ENCODE measurements at regions not wholly inside any gene's neighbourhood (a gene's known extent, or its start where the extent isn't known, plus 50 kb on each side); places are given as distances from the start of the nearest gene placed in this dataset.

DNA sequence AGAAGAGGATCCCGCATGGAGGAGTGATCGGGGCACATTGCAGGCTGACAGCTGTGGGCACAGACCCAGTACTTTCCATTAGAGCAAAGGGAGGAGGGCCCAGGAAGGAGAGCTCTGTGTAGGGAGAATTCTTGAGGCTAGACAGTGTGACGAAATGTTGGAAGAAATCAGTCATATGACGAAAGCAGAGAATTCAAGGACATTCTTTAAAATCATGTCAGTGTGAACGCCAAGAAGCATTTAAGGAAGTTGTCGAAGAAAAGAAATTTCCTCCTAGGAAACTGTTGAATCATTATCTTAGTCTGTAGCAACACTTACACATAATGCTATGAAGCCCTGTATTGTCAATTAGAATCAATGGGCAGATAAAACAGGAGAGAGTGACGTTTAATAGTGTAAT is 191.3 kb upstream of the ADARB2 start:
- TF ChIP-seq, protein P1, sequence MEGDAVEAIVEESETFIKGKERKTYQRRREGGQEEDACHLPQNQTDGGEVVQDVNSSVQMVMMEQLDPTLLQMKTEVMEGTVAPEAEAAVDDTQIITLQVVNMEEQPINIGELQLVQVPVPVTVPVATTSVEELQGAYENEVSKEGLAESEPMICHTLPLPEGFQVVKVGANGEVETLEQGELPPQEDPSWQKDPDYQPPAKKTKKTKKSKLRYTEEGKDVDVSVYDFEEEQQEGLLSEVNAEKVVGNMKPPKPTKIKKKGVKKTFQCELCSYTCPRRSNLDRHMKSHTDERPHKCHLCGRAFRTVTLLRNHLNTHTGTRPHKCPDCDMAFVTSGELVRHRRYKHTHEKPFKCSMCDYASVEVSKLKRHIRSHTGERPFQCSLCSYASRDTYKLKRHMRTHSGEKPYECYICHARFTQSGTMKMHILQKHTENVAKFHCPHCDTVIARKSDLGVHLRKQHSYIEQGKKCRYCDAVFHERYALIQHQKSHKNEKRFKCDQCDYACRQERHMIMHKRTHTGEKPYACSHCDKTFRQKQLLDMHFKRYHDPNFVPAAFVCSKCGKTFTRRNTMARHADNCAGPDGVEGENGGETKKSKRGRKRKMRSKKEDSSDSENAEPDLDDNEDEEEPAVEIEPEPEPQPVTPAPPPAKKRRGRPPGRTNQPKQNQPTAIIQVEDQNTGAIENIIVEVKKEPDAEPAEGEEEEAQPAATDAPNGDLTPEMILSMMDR (conservative IDR thresholded peaks at IDR 0.05), result no peak
- TF ChIP-seq ZFX (IDR thresholded peaks at IDR 0.05), result no peak

Data from C4-2B (cell line).